ENCODE measurements at regions not wholly inside any gene's neighbourhood (a gene's known extent, or its start where the extent isn't known, plus 50 kb on each side); places are given as distances from the start of the nearest gene placed in this dataset.
A peak's percentile ranks its signal among the peaks of the same experiment; 100 is the strongest.

- TF ChIP-seq CTCF (IDR thresholded peaks at IDR 0.05), result no peak
These were observed 116.8 kb upstream of the FAM78B start for GRCh38 chr1:166283600-166283999.

GRCh38 chr1:166289309-166290050, 122.7 kb upstream of the FAM78B start:
- no peak for TF ChIP-seq CTCF (IDR thresholded peaks at IDR 0.05)

GRCh38 chr1:166295656-166296055, 128.9 kb upstream of the FAM78B start:
- no peak for TF ChIP-seq CTCF (IDR thresholded peaks at IDR 0.05)

GRCh38 chr1:166297993-166298392, 131.2 kb upstream of the FAM78B start:
- no peak for TF ChIP-seq CTCF (IDR thresholded peaks at IDR 0.05)

- TF ChIP-seq CTCF (IDR thresholded peaks at IDR 0.05), result peak; percentile 22; the same call in 1 of the 2 replicates
These were observed 134.0 kb upstream of the FAM78B start for GRCh38 chr1:166300767-166301166.

- TF ChIP-seq CTCF (IDR thresholded peaks at IDR 0.05), result no peak
These were observed 136.4 kb upstream of the FAM78B start for GRCh38 chr1:166302989-166303758.

GRCh38 chr1:166304131-166304530, 137.3 kb upstream of the FAM78B start:
- TF ChIP-seq CTCF (IDR thresholded peaks at IDR 0.05), result no peak

Data from LNCAP (cell line).